ENCODE measurements at regions not wholly inside any gene's neighbourhood (a gene's known extent, or its start where the extent isn't known, plus 50 kb on each side); places are given as distances from the start of the nearest gene placed in this dataset.

DNA sequence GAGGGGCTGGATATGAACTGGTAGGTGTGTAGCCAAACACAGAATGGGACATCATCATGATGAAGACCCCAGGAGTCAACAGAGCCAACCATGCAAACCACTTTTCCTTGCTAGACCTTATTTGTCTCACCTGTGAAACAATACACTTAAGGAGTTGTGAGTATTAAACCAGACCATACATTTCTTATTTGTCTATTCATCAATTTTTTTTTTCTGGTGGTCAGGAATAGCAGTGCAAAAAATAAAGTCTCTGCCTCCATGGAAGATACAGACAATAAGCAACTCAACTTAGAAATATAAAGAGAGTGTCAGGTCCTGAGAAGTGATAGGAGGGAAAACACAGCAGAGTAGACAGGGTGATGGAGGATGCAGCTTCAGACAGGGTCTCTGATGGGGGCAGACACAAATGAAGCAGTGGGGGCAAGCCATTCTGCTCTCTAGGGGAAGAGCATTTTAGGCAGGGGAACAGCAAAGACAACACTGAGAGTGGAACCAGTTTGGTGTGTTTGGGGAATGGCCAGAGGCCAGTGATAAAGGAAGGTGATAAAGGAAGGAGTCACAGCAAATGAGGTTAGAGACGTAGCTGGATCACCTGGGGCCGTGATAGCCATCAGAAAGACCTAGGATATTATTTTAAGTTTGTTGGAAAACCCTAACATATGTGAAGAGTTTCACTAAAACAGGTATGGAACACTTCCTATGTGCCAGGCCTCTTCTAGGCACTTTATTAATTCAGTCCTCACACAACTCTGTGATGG lies 256.2 kb downstream of the MAN2A1 start:
- no peak overlapping the region for H3K4me3 ChIP-seq
- no peaks in the 10 kb centered on the region for H3K27me3 ChIP-seq
- 82 to 90% methylated on average over 2 of the region's 2 CpGs for WGBS, 2 donors
- H3K36me3 ChIP-seq, result no peaks in the 10 kb centered on the region
- no peaks in the 10 kb centered on the region for H3K4me1 ChIP-seq
- no peak overlapping the region for H3K27ac ChIP-seq
- no peaks in the 10 kb centered on the region for H3K9me3 ChIP-seq
- no peak for DNase-seq
- TF ChIP-seq, protein P1, sequence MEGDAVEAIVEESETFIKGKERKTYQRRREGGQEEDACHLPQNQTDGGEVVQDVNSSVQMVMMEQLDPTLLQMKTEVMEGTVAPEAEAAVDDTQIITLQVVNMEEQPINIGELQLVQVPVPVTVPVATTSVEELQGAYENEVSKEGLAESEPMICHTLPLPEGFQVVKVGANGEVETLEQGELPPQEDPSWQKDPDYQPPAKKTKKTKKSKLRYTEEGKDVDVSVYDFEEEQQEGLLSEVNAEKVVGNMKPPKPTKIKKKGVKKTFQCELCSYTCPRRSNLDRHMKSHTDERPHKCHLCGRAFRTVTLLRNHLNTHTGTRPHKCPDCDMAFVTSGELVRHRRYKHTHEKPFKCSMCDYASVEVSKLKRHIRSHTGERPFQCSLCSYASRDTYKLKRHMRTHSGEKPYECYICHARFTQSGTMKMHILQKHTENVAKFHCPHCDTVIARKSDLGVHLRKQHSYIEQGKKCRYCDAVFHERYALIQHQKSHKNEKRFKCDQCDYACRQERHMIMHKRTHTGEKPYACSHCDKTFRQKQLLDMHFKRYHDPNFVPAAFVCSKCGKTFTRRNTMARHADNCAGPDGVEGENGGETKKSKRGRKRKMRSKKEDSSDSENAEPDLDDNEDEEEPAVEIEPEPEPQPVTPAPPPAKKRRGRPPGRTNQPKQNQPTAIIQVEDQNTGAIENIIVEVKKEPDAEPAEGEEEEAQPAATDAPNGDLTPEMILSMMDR (IDR thresholded peaks at IDR 0.05), result no peak
- TF ChIP-seq EP300 (IDR thresholded peaks at IDR 0.05) (no peak), POLR2A (IDR thresholded peaks at IDR 0.05) (no peak), POLR2AphosphoS5 (IDR thresholded peaks at IDR 0.05) (no peak)
- ATAC-seq (ENCODE audit: low FRiP score in 2 of 2), result no peak

DNA sequence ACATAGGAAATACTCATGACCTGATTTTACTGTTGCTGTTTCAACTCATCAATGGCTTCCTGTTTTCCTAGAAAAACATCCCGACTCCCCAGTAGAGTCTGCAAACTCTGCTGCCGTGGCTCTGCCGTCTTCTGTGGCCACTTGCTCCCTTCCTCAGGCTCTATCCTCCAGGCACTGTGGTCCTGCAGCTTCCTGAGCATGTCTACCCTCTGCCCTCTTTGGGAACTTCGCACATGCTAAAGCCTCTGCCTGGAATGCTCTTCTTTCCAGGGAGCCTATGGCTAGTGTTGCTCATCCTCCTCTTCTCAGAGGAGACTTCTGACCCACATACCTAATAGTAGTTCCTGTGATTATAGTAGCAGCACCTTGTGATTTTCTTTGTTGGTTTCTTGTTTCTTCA lies 256.9 kb downstream of the MAN2A1 start:
- H3K27ac ChIP-seq, result no peak overlapping the region
- no peaks in the 10 kb centered on the region for H3K36me3 ChIP-seq
- no peak overlapping the region for H3K4me3 ChIP-seq
- no peaks in the 10 kb centered on the region for H3K9me3 ChIP-seq
- ATAC-seq (ENCODE audit: low FRiP score in 2 of 2), result no peak
- WGBS, 2 donors, result 62 to 74% methylated on average over 4 of the region's 4 CpGs
- no peaks in the 10 kb centered on the region for H3K4me1 ChIP-seq
- no peaks in the 10 kb centered on the region for H3K27me3 ChIP-seq
- DNase-seq, result no peak
- TF ChIP-seq EP300 (IDR thresholded peaks at IDR 0.05) (no peak), POLR2AphosphoS5 (IDR thresholded peaks at IDR 0.05) (no peak), POLR2A (IDR thresholded peaks at IDR 0.05) (no peak)
- TF ChIP-seq, protein P1 (IDR thresholded peaks at IDR 0.05), result no peak

DNA sequence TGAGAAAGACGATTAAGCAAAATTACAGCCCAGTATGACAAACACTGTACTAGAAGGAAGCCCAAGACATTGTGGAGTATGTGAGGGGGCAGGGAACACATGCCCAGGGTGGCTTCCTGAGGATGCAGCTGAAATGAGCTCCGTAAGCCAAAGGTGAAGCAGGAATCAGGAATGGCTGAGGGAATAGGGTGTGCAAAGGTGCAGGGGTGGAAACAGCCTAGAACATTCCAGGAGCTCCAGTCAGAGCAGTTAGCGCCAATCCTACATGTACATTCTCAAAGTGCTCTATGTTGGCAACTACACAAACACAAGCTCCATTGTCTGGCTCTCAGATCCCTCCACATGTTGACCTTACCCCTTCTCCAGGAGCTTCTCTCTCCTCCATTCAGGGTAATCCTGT lies 257.9 kb downstream of the MAN2A1 start:
- 77 to 86% methylated on average over 3 of the region's 3 CpGs for WGBS, 2 donors
- TF ChIP-seq POLR2A (IDR thresholded peaks at IDR 0.05) (no peak), EP300 (IDR thresholded peaks at IDR 0.05) (no peak), POLR2AphosphoS5 (IDR thresholded peaks at IDR 0.05) (no peak)
- TF ChIP-seq, protein P1 (IDR thresholded peaks at IDR 0.05), result no peak

GRCh38 chr5:109950634-109951033 lies 260.9 kb downstream of the MAN2A1 start:
- no peak overlapping the region for H3K27ac ChIP-seq
- TF ChIP-seq POLR2AphosphoS5 (IDR thresholded peaks at IDR 0.05) (no peak), POLR2A (IDR thresholded peaks at IDR 0.05) (no peak), EP300 (IDR thresholded peaks at IDR 0.05) (no peak)
- TF ChIP-seq, protein P1 (IDR thresholded peaks at IDR 0.05), result no peak

More for the DNA sequence above, 257.9 kb downstream of the MAN2A1 start:
- Histone ChIP-seq H3K27ac (no peak overlapping the region), H3K4me1 (no peaks in the 10 kb centered on the region), H3K9me3 (no peaks in the 10 kb centered on the region), H3K27me3 (no peaks in the 10 kb centered on the region), H3K36me3 (no peaks in the 10 kb centered on the region), H3K4me3 (no peak overlapping the region)
- ATAC-seq (ENCODE audit: low FRiP score in 2 of 2), result peak in 1 of 2 donors; percentile 48
- DNase-seq, result no peak

GRCh38 chr5:109951348-109951747 lies 261.6 kb downstream of the MAN2A1 start:
- Histone ChIP-seq H3K36me3 (no peaks in the 10 kb centered on the region), H3K27ac (no peak overlapping the region), H3K27me3 (no peaks in the 10 kb centered on the region), H3K9me3 (no peaks in the 10 kb centered on the region), H3K4me1 (no peaks in the 10 kb centered on the region), H3K4me3 (no peak overlapping the region)
- ATAC-seq (ENCODE audit: low FRiP score in 2 of 2), result no peak
- 90 to 94% methylated on average over 3 of the region's 3 CpGs for WGBS, 2 donors
- DNase-seq, result no peak
- TF ChIP-seq POLR2AphosphoS5 (IDR thresholded peaks at IDR 0.05) (no peak), EP300 (IDR thresholded peaks at IDR 0.05) (no peak), POLR2A (IDR thresholded peaks at IDR 0.05) (no peak)
- TF ChIP-seq, protein P1 (IDR thresholded peaks at IDR 0.05), result no peak

More at GRCh38 chr5:109950634-109951033, 260.9 kb downstream of the MAN2A1 start:
- DNase-seq, result no peak
- H3K4me3 ChIP-seq, result no peak overlapping the region
- H3K9me3 ChIP-seq, result no peaks in the 10 kb centered on the region
- no peaks in the 10 kb centered on the region for H3K27me3 ChIP-seq
- no peak for ATAC-seq (ENCODE audit: low FRiP score in 2 of 2)
- no peaks in the 10 kb centered on the region for H3K36me3 ChIP-seq
- no peaks in the 10 kb centered on the region for H3K4me1 ChIP-seq
